ENCODE measurements at regions not wholly inside any gene's neighbourhood (a gene's known extent, or its start where the extent isn't known, plus 50 kb on each side); places are given as distances from the start of the nearest gene placed in this dataset.

GRCh38 chr4:161132715-161133425 lies 1030.9 kb downstream of the FSTL5 start:
- H3K27ac ChIP-seq = no peak overlapping the region
- TF ChIP-seq CTCF (IDR thresholded peaks at IDR 0.05) = no peak
- TF ChIP-seq POLR2A (IDR thresholded peaks at IDR 0.05) = no peak
- ATAC-seq (no peak), DNase-seq (no peak)
- H3K4me3 ChIP-seq = no peak overlapping the region
- no peaks in the 10 kb centered on the region for H3K4me1 ChIP-seq
- WGBS, 2 donors = 83 to 90% methylated on average over 4 of the region's 4 CpGs
- H3K36me3 ChIP-seq (replicated peaks in 1 of 2; ENCODE audit: insufficient read depth in 1 of 2, low read depth in 2 of 2) = no peaks in the 10 kb centered on the region
- H3K27me3 ChIP-seq = no peaks in the 10 kb centered on the region
- no peaks in the 10 kb centered on the region for H3K9me3 ChIP-seq
- intact Hi-C loops (cut with DNase I) = no loop called here

DNA sequence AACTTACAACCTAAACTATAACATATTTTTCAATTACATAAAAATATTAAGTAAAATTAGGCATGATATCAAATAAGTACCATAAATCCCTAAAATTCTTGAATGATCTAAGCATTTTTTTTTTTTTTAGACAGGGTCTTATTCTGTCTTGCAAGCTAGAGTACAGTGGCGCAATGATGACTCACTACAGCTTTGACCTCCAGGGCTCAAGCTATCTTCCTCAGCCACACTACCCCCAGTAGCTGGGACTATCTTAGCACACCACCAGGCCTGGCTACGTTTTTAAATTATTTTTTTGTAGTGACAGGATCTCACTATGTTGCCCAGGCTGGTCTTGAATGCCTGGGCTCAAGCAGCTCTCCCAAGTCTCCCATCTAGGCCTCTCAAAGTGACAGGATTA lies 1042.3 kb downstream of the FSTL5 start:
- Histone ChIP-seq H3K4me1 (no peaks in the 10 kb centered on the region), H3K4me3 (no peak overlapping the region), H3K36me3 (replicated peaks in 1 of 2; ENCODE audit: insufficient read depth in 1 of 2, low read depth in 2 of 2) (no peaks in the 10 kb centered on the region), H3K9me3 (peaks cover 0 to 9% (median 0%) of the 10 kb centered on the region in 3 donors), H3K27ac (no peak overlapping the region), H3K27me3 (no peaks in the 10 kb centered on the region)
- no peak for ATAC-seq
- DNase-seq = no peak
- WGBS, 2 donors = 32 to 52% methylated on average over 2 of the region's 2 CpGs
- TF ChIP-seq POLR2A (IDR thresholded peaks at IDR 0.05) (no peak), CTCF (IDR thresholded peaks at IDR 0.05) (no peak)
- intact Hi-C loops (cut with DNase I) = no loop called here

- Histone ChIP-seq H3K27ac (no peak overlapping the region), H3K27me3 (no peaks in the 10 kb centered on the region), H3K9me3 (no peaks in the 10 kb centered on the region), H3K4me1 (no peaks in the 10 kb centered on the region), H3K36me3 (replicated peaks in 1 of 2; ENCODE audit: insufficient read depth in 1 of 2, low read depth in 2 of 2) (no peaks in the 10 kb centered on the region), H3K4me3 (no peak overlapping the region)
- DNase-seq (no peak), ATAC-seq (no peak)
- intact Hi-C loops (cut with DNase I) = no loop called here
- WGBS, 2 donors = 0 to 50% methylated on average over 1 of the region's 1 CpG
- no peak for TF ChIP-seq POLR2A (IDR thresholded peaks at IDR 0.05)
- no peak for TF ChIP-seq CTCF (IDR thresholded peaks at IDR 0.05)
Observed at GRCh38 chr4:161101881-161102280, 1061.9 kb downstream of the FSTL5 start.

- TF ChIP-seq POLR2A (IDR thresholded peaks at IDR 0.05) = no peak
- no peak for TF ChIP-seq CTCF (IDR thresholded peaks at IDR 0.05)
- intact Hi-C loops (cut with DNase I) = no loop called here
Observed at GRCh38 chr4:161097821-161098220, 1066.0 kb downstream of the FSTL5 start.

GRCh38 chr4:161061046-161061445 lies 1102.8 kb downstream of the FSTL5 start:
- DNase-seq = no peak
- TF ChIP-seq POLR2A (IDR thresholded peaks at IDR 0.05) (no peak), CTCF (IDR thresholded peaks at IDR 0.05) (no peak)
- no peak overlapping the region for H3K27ac ChIP-seq
- no peaks in the 10 kb centered on the region for H3K9me3 ChIP-seq
- ATAC-seq = no peak
- intact Hi-C loops (cut with DNase I) = no loop called here
- H3K4me3 ChIP-seq = no peak overlapping the region
- 73 to 78% methylated on average over 1 of the region's 1 CpG for WGBS, 2 donors
- no peaks in the 10 kb centered on the region for H3K36me3 ChIP-seq (replicated peaks in 1 of 2; ENCODE audit: insufficient read depth in 1 of 2, low read depth in 2 of 2)
- H3K4me1 ChIP-seq = no peaks in the 10 kb centered on the region
- no peaks in the 10 kb centered on the region for H3K27me3 ChIP-seq

More at GRCh38 chr4:161097821-161098220, 1066.0 kb downstream of the FSTL5 start:
- DNase-seq (no peak), ATAC-seq (no peak)
- Histone ChIP-seq H3K9me3 (no peaks in the 10 kb centered on the region), H3K27me3 (no peaks in the 10 kb centered on the region), H3K36me3 (replicated peaks in 1 of 2; ENCODE audit: insufficient read depth in 1 of 2, low read depth in 2 of 2) (no peaks in the 10 kb centered on the region), H3K4me3 (no peak overlapping the region), H3K4me1 (no peaks in the 10 kb centered on the region), H3K27ac (no peak overlapping the region)
